NCI-H526 treated with DMSO at 0.1 percent for 48 hours (cell line): ENCODE measurements at regions not wholly inside any gene's neighbourhood (a gene's known extent, or its start where the extent isn't known, plus 50 kb on each side); places are given as distances from the start of the nearest gene placed in this dataset.

Experiments used
- DNase-seq: peaks from one replicate; lab custom pipeline; 2025; lab: John Stamatoyannopoulos, UW

DNA sequence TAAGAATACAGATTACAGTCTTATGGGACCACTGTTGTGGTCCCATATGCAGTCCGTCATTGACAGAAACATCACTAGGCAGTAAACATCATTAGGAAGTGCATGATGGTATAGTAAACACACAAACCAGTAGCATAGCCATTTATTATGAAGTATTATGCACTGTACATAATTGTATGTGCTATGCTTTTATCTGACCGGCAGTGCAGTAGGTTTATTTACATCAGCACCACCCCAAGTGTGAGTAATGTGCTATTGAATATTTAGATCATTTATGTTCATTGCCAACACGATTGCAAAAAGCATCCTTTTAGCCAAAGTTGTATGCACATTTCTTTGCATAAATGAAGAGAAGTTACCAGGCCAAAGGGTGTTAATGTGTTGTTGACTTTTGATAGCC is 531.6 kb upstream of the TBX3 start:
- no peak for DNase-seq

DNA sequence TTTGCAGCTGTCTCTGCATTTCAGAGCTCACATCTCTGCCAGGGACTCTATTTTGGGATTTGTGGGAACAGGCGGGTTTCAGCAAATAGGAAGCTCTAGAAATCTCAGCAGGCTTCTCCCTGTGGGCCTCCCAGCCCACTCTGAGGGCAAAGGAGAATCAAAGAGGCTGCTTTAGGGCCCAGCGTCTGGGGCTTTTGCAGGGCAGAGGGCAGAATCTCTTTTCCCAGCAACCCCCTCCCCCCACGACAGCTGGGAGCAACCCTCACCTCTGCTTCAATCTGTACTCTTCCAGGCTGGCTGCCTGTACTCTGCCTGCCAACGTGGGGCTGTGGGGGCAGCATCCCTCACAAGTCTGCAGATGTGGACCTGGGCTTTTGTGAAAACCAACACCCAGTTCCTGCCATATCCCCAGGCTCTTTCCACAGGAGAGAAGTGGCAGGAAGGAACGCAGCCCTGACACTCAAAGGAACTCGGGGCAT is 529.6 kb upstream of the TBX3 start:
- no peak for DNase-seq

DNA sequence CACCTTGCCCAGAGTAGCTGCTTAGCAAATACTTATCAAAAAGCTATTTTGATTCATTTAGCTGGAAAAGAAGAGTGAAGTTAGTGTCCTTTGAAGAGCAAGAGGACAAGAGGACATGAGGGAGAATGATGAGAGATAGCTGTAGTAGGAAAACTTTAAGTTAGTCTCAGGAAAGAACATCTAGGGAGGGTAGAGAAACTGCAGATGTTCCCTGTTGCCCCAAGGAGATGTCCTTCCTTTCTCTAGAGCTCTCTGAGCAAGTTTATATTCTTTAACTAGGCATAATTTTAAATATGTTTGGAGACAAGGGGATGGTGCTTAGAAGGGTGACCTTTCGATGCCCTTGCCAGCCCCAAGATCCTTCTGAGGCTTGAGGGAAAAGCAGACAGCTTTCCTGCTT is 529.1 kb upstream of the TBX3 start:
- no peak for DNase-seq

DNA sequence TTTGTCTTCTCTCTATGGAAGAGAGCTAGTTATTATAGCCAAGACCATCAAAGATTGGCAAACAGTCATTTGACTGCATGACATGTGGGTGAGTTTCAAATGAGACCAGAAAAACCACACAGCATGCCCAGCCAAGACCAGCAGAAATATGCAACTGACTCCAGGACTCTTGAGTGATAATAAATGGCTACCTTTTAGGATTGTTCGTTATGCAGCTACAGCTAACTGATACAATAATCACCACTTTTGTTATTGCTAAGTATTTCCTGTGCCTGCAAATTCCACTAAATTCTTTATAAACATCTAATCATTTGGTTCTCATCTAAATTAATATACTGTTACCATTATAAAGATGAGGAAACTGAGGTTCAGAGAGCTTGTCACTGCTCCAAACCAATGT is 528.4 kb upstream of the TBX3 start:
- no peak for DNase-seq

DNA sequence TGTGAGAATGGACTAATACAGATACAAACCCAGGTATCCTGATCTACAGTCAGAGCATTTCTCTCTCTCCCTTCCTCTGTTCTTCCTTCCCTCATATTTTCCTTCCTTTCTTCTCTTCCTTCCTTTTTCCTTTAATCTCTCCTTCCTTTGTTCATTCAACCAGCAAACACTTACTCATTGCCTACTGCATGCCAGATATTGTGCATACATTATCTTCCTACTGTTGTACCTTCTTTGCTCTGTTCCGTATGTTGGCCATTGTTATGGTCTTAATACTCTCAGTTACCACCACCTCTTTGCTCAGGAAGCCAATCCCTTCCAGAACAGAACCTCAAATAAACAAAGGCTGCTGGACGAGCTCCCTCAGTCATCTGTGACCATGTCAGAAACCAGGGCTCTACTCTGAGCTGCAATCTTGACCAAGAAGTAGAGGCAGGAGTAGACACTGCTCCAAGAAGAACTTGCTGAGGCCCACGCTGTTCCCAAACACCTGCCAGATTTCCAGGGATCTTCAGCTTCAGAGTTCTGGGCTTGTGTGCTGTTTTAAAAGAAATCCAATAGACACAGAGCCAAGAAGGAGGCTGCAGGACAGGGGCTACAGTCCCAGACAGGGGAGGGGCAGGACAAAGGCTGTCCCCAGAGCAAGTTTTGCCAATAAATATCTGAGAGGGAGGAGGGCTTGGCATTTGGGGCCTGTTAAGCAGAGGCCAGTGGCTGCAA is 526.7 kb upstream of the TBX3 start:
- DNase-seq, result no peak

DNA sequence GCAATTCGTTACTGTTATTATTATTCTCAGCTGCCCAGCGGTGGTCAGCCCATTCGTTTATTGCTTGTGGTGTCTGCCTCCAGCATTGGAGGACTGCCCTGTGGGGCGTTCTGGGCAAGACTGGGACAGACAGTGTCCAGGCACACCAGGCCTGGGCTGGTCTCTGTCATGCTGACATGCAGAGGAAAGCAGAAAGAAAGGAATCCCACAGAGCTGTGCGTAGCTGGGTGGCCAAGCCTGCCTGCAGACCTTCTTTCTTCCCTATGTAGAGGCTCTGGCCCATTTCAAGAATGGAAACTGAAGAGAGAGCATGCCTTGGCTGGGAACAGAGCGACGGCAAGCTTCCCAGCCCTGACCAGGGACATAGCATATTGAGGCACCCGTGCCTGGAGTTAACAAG is 525.3 kb upstream of the TBX3 start:
- no peak for DNase-seq

DNA sequence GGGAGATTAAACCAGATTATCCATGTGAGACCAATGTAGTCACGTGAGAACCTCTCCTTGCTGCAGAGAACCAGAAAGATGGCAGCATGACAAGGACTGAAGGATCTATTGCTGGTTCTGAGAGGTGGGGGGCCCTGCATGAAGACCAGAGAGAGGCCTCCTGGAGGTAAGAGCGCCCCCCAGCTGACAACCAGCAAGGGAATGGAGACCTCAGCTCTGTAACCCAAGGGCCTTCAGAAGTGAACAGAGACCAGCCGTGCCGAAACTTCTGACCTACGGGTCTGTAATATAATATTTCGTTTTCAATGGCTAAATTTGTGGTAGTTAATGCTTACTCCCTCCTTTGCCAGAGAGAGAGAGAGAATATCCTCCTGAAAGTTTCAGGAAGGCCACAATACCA is 524.1 kb upstream of the TBX3 start:
- no peak for DNase-seq

DNA sequence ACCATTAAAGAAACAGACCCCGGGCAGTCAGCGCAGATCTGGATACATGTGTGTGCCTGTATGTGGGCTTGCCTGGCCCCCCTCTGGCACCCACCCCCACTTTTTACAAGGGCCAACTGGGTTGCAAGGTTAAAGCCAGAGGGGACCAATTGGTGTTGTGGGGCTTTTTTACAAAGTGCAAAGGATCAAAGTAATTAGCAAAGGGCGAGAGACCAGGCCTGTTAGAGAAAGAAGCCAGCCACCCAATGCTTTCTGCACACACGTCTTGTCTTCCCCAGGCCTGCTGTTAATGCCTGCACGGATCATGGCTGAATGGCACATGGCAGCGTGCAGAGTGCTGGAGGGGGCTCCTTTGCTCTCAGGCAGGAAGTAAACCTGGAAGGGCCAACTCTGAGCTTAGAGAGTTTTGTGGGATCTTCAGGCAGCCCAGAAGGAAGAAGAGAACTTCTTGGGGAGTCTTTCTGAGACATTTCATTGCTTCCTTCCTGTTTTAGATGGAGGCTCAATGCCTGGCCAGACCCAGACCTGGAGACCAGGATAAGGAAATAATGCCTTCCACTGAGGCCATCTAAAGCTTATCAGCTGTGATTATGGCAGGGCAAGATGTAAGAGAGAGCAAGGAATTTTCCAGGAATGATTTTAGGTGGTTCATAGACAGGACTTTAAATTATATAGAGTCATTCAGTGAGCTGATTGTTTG is 523.4 kb upstream of the TBX3 start:
- DNase-seq, result no peak

DNA sequence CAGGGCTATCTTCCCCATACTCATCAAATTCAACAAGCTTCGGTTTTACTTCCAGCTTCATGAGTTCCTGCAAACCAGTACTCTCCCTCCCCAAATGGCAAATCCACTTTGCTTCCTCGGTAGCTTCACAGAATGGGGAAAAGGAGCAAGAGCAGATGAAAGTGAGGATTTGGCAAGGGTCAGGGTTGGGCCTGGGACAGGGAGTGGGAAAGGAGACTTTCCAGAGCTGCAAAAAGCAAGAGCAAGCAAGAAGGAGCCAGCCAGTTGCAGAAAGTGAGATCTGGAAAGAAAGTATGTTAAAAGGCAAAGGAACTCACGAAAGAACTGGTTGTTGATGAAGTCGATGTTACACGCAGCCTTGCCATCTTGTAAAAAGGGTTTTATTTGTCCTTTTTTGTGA is 522.8 kb upstream of the TBX3 start:
- DNase-seq, result no peak

DNA sequence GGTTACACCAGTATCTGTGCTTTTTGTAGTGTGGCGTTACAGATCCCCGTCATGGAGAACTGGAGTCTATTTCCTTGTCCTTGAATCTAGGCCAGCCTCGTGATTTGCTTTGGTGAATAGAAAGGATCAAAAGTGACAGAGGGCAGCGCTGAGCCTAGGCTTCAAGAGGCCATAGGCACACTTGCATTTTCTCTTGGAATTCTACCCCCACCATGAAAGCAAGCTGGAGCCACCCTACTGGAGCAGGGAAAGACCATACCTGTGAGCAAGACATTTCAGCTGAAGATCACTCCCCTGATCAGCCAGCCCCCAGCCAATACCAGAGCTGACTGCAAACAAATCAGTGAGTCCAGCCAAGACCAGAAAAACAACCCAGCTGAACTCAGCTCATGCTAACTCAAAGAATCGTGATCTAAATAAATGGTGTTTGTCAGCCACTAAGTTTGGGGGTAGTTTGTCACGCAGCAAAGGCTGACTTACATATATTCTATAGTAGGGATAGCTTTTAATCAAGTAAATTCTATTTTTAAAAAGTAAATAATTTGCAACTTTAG is 521.9 kb upstream of the TBX3 start:
- DNase-seq, result no peak

DNA sequence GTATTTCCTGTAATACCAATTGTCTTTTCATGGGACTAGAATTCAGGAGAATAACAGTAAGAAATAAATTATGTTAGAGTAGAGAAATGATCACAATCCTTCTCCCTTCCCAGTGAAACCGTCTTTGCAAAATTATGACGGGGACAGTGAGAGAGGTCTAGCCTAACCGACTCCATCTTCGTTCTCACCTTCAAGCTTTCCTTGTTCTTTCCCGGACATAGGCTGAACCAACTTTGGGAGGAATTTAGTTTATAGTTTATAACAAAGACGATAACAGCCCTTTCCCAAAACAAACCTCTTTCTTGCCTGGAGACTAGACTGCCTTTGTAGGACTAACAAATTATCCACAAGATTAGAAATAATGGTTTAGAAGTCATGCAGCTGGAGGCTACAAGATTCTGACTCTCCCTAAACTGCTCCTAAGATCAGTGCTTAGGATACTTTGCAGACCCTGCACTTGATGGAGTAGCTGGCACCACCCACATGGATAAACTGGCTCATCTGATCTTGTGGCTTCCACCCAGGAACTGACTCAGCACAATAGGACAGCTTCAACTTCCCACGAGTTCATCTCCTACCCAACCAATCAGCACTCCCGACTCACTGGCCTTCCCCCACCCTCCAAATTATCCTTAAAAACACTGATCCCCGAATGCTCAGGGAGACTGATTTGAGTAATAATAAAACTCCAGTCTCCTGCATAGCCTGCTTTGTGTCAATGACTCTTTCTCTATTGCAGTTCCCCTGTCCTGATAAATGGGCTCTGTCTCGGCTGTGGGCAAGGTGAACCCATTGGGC is 521.2 kb upstream of the TBX3 start:
- DNase-seq, result no peak

DNA sequence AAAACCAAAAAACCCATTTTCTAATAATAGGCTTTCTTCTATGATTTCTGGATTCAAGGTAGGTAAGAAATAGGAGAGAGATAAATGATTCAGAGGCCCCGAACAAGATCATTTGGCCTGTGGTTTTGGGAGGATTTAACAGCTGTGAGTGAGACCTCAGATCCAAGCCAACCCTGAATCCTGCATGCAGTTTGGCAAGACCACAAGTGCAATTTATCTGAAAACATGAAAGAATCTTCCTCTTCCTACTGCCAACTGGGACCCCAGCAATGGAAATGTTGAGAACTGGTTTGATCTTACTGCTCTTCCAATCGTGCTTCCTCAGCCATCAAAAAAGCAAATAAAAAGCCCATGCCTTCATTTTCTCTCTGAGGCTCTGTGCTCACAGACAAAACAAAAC is 519.7 kb upstream of the TBX3 start:
- DNase-seq, result no peak

DNA sequence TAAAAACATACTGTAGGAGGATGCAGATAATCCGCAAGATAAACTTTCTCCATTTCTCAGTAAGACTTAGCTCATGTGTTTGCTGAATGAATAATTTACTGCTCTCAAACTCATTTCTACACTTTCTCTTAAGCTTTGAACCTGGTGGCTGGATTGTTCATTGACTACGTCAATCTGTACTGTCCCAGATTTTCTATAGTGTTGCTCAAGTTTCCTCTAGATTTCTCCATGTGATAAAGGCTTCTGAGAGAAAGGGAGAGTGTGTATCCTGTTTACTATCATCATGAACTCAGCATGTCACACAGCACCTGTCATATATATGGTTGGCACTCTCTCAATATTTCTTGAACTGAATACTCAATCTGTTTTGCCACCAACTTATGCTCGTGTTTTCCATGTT is 518.0 kb upstream of the TBX3 start:
- no peak for DNase-seq

DNA sequence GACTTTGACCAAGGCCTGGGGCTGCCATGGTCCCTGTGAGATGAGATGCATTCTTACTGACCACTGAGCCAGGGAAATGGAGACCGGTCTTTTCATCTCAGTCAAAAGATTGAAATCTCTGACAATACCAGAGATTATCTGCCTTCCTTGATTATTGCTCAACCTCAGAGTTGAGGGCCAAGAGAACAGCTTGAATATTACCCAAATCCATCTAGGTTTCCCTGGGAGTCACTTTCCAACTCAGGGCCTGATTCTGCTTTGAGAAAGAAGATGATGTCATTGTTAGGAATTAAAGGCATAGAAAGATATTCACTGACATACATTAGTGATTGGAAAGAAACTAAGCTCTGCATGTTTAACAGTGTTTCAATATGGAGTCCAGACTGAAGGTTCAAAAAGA is 515.9 kb upstream of the TBX3 start:
- DNase-seq, result no peak

DNA sequence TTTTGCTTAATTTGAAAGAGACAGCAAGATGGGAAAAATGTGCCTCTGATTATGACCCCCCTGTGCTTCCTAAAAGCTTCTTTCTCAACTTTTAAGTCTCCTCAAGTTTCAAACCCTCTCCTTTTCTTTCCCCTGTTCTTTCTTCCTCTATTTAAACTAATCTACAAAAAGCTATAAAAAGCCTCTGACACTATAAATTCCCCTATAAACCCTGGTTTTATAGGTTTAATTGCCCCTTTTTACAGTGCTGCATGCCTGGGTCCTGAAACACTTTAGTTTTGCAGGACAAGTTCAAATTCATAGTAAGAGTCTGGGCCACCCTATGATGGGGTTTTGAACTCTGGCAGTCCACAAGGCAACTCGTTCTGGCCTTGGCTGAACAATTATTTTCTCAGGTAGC is 510.9 kb upstream of the TBX3 start:
- DNase-seq, result no peak

DNA sequence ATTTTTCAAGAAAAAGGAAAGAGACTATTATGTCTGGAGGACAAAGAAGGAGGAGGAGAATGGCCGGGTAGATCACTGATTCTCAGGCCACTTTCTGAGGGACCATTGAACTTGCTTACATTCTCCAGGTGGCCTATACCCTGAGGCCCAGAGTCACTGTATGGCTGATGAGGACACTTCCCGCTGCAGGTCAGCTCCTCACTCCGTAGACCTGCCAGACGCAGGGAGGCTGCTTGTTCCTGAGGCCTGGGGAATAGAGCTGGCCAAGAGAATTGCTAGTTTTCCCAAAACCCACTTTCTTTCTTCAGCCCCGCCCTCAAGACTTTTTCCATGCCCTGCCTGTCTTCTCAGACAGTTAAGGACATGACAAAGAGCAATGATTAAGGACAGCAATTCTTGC is 510.5 kb upstream of the TBX3 start:
- no peak for DNase-seq

DNA sequence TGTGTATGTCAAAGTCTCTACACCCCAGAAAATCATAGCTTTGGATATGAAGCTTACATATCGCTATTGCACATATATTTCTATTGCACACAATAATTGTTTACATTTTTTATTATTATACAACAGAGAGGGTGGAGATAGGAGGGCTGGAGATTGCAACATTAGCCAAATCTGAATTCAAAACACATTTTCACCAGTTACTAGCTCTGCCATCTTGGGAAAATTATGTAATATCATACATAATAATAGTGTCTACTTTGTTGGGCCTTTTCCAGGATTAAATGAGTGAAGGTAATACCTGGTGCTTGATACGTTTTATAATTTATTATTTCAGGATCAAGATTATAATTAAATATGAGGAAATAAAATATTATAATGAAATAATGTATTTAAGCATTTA is 507.4 kb upstream of the TBX3 start:
- DNase-seq, result no peak

DNA sequence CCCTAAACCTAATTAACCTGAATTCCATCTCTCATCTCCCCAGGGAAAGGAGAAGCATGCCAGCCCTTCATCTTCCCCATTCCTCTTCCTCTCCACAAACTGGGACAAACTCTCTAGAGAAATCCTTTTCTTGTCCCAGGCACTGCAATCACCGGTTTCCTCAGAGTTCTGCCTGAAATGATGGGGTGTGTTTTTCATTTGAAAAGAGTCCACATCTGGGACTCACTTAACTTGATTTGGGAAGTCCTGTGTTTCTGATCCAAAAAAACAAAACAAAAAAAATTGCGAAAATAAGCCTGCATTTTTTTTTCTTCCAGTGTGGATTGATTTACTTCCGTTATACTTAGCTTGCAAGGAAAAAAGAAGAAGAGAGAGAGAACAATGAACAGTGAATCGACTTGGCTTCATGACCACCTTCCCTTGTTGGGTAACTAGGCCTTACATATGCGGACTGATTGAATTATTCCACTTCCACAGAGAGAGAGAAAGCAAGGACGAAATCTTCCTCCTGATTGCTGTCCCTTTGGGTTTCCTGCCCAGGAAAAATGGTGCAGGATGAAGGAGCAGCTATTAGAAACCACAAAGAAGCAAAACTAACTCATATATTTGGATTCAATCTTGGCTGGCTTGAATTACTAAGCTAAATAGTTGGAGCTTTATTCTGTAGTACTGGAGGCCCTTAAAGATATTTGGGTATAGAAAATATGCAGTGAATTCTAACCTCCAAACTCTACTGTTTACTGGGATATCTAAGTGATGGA is 506.2 kb upstream of the TBX3 start:
- no peak for DNase-seq

DNA sequence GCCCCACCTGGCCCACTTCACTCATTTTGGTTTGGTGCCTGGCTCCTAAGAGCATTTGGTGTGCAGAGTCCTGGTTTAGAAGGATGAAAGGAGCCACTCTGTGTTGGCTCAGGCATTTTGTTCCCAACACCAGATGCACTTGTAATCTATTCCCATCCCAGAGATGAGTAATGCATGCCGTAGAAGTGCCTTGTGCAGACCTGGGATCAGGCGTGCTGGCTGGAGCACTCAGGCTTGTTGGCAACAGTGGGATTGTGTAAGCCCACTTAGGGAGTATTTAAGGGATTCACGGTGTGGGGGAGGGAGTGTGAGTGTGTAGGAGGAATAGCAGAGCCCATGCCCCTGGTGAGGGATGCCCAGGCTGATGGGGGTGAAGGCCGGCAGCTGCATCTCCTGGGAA is 501.5 kb upstream of the TBX3 start:
- DNase-seq, result no peak

DNA sequence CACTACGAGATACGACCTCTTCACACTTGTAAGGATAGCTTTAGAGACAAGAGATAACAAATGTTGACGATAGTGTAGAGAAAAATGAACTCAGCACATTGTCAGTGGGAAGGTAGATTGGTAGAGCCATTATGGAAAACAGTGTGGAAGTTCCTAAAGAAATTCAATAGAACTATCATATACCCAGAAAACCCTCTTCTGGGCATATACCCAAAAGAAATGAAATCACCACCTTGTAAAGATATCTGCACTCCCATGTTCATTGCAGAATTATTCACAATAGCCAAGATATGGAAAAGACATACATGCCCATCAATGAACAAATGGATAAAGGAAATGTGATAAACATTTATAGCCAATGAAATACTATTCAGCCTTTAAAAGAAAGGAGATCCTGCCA is 499.8 kb upstream of the TBX3 start:
- no peak for DNase-seq

DNA sequence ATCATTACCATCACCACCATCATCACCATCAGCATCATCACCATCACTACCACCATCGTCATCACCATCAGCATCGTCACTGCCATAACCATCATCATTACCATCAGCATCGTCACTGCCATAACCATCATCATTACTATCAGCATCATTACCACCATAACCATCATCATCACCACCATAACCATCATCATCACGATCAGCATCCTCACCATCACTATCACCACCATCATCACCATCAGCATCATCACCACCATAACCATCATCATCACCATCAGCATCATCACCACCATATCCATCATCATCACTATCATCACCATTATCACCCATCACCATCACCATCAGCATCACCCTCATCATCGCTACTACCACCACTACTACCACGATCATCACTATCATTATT is 493.9 kb upstream of the TBX3 start:
- no peak for DNase-seq
